HG03045 (cell line): ENCODE measurements at regions not wholly inside any gene's neighbourhood (a gene's known extent, or its start where the extent isn't known, plus 50 kb on each side); places are given as distances from the start of the nearest gene placed in this dataset.

Experiments
- ATAC-seq: cut with Tn5 transposase; IDR thresholded peaks from one replicate; pipeline ENCODE4 v1.9.1; 2021; ENCODE audit warnings: mild to moderate bottlenecking, moderate library complexity; ENCODE audit not compliant: unreplicated experiment

DNA sequence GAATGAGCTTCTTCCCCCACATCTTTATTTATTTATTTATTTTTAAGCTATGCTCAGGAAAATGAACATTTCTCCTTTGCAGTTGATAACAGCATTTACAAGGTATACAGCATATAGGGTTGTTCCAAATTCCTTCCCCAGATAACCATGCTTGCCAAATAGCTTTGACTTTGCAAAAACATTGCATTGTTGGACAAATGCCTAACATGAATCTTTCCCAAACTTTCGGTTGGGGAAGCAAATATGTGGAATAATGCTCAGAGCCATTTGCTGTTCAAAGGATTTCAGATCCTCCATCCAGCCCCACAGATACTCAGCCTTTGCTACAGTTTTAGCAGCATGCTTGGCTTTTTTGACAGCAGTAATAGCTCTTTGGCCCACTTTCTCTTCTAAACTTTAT is 127.2 kb upstream of the AGA start:
- no peak for ATAC-seq

- ATAC-seq = no peak
These were observed 131.3 kb upstream of the AGA start for GRCh38 chr4:177573507-177573906.

DNA sequence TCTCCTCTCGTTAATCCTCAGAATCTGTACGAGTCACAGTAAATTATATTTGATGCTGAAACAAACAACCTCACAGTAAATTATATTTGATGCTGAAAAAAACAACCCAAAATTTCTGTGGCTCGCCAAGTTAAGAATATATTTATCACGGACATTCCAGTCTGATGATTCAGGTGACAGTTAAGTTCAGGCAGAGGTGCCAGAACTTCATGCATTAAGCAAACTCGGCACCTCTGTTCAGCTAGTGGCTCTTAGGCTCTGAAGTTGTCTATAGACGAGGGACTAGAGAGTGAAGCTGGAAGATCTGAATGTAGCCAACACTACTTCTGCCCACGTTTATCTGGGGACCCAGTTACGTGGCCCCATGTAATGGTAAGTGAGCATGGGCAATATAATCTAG is 132.2 kb upstream of the AGA start:
- no peak for ATAC-seq

- no peak for ATAC-seq
These were observed 137.4 kb upstream of the AGA start for GRCh38 chr4:177579649-177580048.

DNA sequence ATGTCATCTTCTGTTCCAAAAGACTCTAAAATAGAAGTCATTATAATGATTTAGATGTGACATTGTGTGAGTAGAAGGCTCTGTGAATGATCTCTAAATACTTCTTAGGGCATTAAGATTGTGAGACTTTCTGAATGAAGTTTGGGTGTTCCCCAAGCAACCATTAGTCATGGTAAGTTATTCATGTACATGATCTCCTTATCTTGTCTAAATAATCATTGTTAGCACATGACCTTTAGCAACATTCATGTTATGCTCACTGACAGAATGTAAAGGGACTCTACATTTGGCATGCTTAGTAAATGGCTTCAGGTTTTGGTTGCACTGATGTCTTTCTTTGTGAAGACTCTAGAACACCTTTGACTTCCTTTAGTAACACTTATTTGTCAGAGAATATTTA is 140.8 kb upstream of the AGA start:
- ATAC-seq = no peak

- no peak for ATAC-seq
These were observed 145.8 kb upstream of the AGA start for GRCh38 chr4:177587989-177588388.

DNA sequence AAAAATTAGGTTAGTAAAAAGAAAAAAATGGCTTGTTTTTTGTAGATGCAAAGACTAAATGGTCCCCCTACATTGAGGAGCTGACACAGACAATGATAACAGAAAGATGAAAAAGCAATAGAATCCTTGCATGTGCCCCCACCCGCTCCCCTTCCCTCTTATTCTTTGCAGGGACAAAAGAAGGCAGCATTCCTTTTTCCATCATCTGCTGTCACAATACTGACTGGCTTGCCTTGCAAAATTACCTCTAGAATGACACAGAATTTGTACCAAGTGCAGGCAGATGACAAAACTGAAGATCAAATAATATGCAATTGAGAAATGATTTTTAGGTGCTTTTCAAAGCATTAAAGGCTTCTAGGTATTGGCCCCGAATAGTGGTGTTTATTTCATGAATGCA is 153.1 kb upstream of the AGA start:
- no peak for ATAC-seq

GRCh38 chr4:177596035-177596434 is 153.8 kb upstream of the AGA start:
- ATAC-seq = no peak

GRCh38 chr4:177596991-177597390 is 154.8 kb upstream of the AGA start:
- no peak for ATAC-seq

DNA sequence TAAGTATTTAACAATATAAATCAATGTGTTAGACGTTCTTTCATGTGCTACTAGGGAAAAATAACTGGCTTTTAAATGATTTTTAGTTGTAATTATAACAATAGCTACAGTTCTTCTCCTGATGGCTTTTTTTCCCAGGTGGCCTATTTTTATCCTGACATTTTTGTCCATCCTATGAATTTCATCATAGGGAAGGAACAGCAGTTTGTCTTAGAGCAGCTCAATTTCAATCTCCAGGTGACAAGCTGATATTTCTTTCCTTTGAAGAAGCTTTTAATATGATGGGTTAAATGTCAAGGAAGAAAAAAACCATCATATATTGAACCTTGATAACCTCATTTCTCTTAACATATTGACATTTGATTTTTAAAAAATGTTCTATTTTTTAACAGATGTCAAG is 163.0 kb upstream of the AGA start:
- ATAC-seq = no peak

GRCh38 chr4:177607111-177607573 is 164.9 kb upstream of the AGA start:
- no peak for ATAC-seq

GRCh38 chr4:177611974-177612664 is 169.9 kb upstream of the AGA start:
- no peak for ATAC-seq

- no peak for ATAC-seq
These were observed 170.4 kb upstream of the AGA start for GRCh38 chr4:177612684-177613083.

DNA sequence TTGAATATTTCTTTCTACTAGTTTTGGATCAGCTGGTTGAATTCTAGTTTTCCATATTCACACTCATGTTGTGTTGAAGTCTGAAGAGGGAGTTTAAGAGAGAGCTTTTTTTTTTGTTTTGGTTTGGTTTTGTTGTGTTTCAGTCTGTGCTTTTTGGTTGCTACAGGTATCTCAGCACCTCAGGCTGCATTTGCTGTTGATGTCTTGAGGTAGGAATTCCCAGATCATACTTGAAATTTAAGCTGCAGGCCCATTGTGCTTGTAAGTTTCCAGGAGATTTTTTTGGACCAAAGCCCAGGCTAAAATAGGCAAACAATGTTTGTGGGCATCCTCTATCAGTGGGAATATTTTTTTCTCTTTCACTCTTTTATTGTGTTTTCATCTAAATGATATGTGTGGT is 190.2 kb upstream of the AGA start:
- ATAC-seq = no peak

GRCh38 chr4:177638871-177639270 is 196.6 kb upstream of the AGA start:
- no peak for ATAC-seq

- no peak for ATAC-seq
These were observed 198.6 kb upstream of the AGA start for GRCh38 chr4:177640864-177641263.

DNA sequence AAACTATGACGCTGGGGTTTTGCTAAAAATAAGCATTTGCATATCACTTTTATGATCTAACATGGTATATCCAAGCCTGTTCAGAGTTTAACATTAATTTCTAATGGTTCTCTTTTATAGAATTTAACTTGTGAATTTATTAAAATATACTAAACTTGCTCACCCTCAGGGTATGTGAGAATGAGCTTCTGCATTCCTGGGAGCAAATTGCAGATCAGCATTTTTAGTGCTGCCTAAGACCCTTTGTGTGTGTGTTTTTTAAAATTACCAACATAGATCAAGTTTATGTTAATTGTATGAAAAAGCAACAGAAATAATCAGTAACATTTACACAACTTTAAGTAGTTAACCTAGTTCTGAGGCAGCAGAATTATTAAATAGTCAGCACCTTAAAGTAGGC is 218.0 kb upstream of the AGA start:
- ATAC-seq = no peak

- no peak for ATAC-seq
These were observed 225.4 kb upstream of the AGA start for GRCh38 chr4:177667687-177668086.

- ATAC-seq = no peak
These were observed 229.2 kb upstream of the AGA start for GRCh38 chr4:177671387-177671786.

GRCh38 chr4:177671845-177672244 is 229.6 kb upstream of the AGA start:
- no peak for ATAC-seq

GRCh38 chr4:177673985-177674489 is 231.8 kb upstream of the AGA start:
- ATAC-seq = no peak

- no peak for ATAC-seq
These were observed 238.1 kb upstream of the AGA start for GRCh38 chr4:177680308-177680707.

GRCh38 chr4:177681902-177682301 is 239.7 kb upstream of the AGA start:
- ATAC-seq = no peak
